NCI-H2029 treated with DMSO at 0.1 percent for 48 hours (cell line): ENCODE measurements at regions not wholly inside any gene's neighbourhood (a gene's known extent, or its start where the extent isn't known, plus 50 kb on each side); places are given as distances from the start of the nearest gene placed in this dataset.

Source experiments
- DNase-seq: peaks from one replicate; lab custom pipeline; 2025; lab: John Stamatoyannopoulos, UW

DNA sequence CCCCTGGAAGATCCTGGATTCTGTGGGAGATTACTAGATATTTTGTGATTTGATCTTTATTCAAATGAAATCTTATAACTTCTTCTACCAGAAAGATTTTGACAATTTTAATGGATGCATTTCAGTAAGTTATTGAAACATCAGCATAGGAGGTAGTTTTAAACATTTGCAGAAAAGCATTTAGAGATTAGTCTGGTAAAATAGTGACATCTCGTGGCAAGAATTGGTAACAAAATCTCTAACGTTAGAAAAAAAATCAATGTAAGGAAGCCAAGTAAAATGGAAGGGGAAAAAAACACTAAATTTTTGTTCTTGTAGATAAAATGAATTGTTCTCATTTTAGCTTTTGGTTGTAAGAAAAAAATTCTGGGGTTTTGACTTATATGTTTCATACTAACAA lies 73.3 kb downstream of the TASL start:
- peak; percentile 4 for DNase-seq

DNA sequence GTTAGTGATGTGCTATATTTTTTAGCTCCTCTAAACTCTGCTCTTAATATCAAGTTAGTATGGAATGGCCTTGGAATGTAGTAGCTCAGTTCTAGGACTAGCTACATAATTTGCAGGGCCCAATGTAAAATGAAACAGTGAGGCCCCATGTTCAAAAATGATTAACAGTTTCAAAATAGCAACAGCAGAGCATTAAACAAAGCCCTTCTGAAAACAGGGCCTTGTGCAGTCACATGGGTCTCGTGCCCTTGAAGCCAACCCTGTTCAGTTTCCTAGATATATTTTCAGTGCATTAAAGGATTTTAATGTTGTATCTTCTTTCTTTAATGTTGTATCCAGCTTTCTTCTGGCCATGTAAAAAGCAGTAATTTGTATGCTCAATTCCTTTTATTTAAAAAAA lies 82.1 kb downstream of the TASL start:
- DNase-seq: no peak

DNA sequence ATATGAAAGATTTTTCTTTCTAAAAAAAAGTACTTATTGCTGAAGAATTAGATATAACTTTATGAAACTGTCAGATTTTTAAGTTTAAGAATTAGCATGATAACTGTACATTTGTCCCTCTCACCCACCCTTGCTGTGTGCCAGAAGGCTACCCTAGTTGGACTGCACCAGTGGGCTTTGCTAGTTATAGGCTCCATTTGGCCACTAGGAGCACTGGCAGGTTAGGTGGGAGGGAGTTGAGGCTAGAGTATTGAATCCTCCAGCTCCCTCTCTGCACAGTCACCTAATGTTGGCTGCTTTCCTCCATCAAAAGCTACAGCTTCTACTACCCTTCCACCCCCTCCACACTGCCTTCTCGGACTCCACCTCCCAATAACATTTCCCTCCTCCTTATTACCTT lies 84.2 kb downstream of the TASL start:
- DNase-seq: no peak

DNA sequence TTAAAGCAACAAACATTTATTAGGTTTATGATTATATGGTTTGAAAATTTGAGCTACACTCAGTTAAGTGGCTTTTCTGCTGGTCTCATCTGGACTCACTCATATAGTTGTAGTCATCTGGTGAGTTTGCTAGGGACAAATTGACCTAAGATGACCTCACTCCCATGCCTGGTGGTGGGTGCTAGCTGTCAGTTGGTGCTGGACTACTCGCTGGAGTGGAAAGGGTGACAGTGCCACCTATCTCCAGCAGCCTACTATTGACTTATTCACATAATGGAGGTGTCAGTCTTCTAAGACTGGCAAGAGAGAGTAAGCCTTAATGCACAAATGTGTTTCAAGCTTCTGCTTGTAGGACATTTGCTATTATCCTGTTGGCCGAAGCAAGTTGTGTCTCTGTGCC lies 88.2 kb downstream of the TASL start:
- DNase-seq: no peak

DNA sequence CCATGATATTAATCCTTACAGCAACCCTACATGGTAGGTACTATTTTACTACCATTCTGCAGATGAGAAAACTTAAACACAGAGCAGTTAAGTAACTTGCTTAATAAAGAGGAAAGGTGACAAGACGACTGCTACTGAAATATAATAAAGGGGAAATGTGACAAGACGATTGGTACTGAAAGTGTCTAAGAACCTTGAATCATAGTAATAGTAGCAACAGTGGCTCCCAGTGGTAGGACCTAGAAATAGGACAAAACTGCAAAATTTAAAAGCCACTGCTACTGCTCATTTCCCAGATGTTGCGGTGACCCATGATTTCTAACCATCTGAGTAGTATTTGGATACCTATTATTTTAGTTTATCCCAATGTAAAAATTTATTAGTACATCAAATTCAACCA lies 89.5 kb downstream of the TASL start:
- DNase-seq: no peak

DNA sequence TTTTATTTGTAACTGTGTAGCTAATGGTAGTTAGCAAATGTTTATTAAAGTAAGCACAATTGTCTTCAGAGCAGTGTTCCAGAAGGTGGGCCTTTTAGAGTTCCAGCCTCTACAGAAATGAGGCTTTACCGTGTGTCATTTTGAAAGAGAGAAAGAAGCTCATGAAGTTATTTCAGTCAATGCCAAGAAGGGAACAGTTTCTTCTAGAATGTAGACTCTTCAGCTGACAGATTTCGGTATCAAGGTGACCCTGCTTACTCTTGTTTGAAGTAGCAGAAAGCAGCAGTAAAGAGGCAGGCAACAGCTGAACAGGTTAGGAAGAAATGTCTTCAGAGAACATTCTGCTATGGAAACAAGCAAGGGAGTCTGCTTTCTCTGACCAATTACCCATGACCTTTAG lies 93.6 kb downstream of the TASL start:
- no peak for DNase-seq

DNA sequence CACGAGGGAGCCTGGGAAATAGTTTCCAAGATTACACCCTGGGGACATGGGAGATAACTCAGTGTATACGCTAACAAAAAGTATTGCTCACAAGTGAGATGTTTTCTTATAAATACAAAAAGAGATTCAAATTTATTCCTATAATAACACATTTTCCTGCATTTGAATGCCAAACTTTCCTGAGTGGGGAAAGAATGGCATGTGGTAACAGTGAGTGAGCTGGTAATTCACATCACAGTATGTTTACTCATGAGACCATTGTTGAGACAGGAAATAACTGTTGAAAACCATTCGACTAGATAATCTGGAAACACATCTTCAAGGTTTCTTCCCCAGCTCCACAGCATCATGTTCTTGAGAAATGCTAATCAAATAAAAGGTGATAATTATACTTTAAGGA lies 109.1 kb downstream of the TASL start:
- DNase-seq: no peak
